Panc1 (cell line): ENCODE measurements at regions not wholly inside any gene's neighbourhood (a gene's known extent, or its start where the extent isn't known, plus 50 kb on each side); places are given as distances from the start of the nearest gene placed in this dataset.

Experiments used
- ATAC-seq: fragments of 200-7000 bp; cut with Tn5 transposase; 2 replicates; pipeline ENCODE4 v1.9.1; 2020; ENCODE audit warnings: mild to moderate bottlenecking, moderate library complexity
- BruUV-seq: library from RNA; stranded (reverse); fragments of 400-500 nt; replicated peaks from 2 replicates; lab custom pipeline; 2021; lab: Mats Ljungman, UMichigan
- CTCF ChIA-PET: fragments of 300-600 bp; sonication (Branson Sonifier 250); formaldehyde crosslinking; loops from one replicate; lab custom pipeline; 2022; ENCODE audit warnings: antibody characterized with exemption; lab: Charles Lee
- POLR2A ChIA-PET: fragments of 300-600 bp; sonication (Branson Sonifier 250); formaldehyde crosslinking; loops from one replicate; lab custom pipeline; 2022; ENCODE audit warnings: antibody characterized with exemption; lab: Charles Lee
- DNase-seq: peaks from one replicate; pipeline ENCODE4 v3.0.0-alpha.2; 2010; ENCODE audit warnings: low read depth, low spot score
- H3K27ac ChIP-seq: 2 replicates; pipeline ENCODE4 v1.5.1; 2011; ENCODE audit warnings: mild to moderate bottlenecking, low read length, inconsistent platforms
- H3K27me3 ChIP-seq: fragments of 200-500 bp; sonication (Bioruptor generic); 2 replicates; pipeline ENCODE4 v1.6.0; 2014; ENCODE audit warnings: low read length, inconsistent platforms; ENCODE audit not compliant: control insufficient read depth, insufficient read depth
- H3K36me3 ChIP-seq: fragments of 200-500 bp; sonication (Bioruptor generic); 2 replicates; pipeline ENCODE4 v1.5.1; 2014; ENCODE audit warnings: inconsistent platforms, mild to moderate bottlenecking, low read length, moderate library complexity; ENCODE audit not compliant: control insufficient read depth, insufficient read depth
- H3K4me1 ChIP-seq: 2 replicates; pipeline ENCODE4 v1.5.1; 2011; ENCODE audit warnings: inconsistent platforms, mild to moderate bottlenecking, low read length, moderate library complexity; ENCODE audit not compliant: control insufficient read depth, insufficient read depth
- H3K4me3 ChIP-seq, 2 experiments: 2 replicates each; pipeline ENCODE4 v1.5.1; 2011 to 2012; ENCODE audit warnings: low read depth in 2 of 2, low read length in 2 of 2, mild to moderate bottlenecking in 2 of 2, inconsistent platforms in 1 of 2, moderate library complexity in 1 of 2
- H3K9me3 ChIP-seq: fragments of 200-500 bp; sonication (Bioruptor generic); 2 replicates; pipeline ENCODE4 v1.5.1; 2014; ENCODE audit warnings: low read depth, mild to moderate bottlenecking, inconsistent platforms, low read length, moderate library complexity; ENCODE audit not compliant: control insufficient read depth, insufficient read depth
- POLR2AphosphoS5 ChIP-seq: IDR thresholded peaks from 2 replicates; pipeline ENCODE4 v1.6.1; 2012; ENCODE audit warnings: mild to moderate bottlenecking, low read depth, low read length, moderate library complexity
- SIN3A ChIP-seq: IDR thresholded peaks from 2 replicates; pipeline ENCODE4 v1.6.1; 2012; ENCODE audit warnings: low read depth, mild to moderate bottlenecking, low read length, moderate library complexity, borderline replicate concordance; ENCODE audit not compliant: insufficient read depth
- TCF7L2 ChIP-seq: IDR thresholded peaks from 2 replicates; pipeline ENCODE4 v1.6.1; 2011; ENCODE audit warnings: mild to moderate bottlenecking, low read depth, low read length, inconsistent platforms
- in situ Hi-C: cut with HindIII; loops from 2 replicates; pipeline ENCODE4 v1.10.0; 2016; ENCODE audit warnings: low sequenced_read_pairs, low pct_unique_long_range_greater_than_20kb
- intact Hi-C: fragments of 100-400 bp; cut with micrococcal nuclease; formaldehyde crosslinking; loops from one replicate; pipeline ENCODE4 v1.10.0; 2022; ENCODE audit not compliant: unreplicated experiment
- TF ChIP-seq, protein P1 (sequence below): fragments of 450-650 bp; IDR thresholded peaks from 2 replicates; pipeline ENCODE4 v1.5.1; 2017; ENCODE audit warnings: mild to moderate bottlenecking
- TF ChIP-seq, protein P2 (sequence below), 2 experiments: IDR thresholded peaks; 2 replicates each; pipeline ENCODE4 v1.6.1; 2011 to 2012; ENCODE audit warnings: low read depth in 2 of 2, control low read depth in 1 of 2, low read length in 1 of 2, mild to moderate bottlenecking in 1 of 2, moderate library complexity in 1 of 2; ENCODE audit not compliant: insufficient read depth in 1 of 2

DNA sequence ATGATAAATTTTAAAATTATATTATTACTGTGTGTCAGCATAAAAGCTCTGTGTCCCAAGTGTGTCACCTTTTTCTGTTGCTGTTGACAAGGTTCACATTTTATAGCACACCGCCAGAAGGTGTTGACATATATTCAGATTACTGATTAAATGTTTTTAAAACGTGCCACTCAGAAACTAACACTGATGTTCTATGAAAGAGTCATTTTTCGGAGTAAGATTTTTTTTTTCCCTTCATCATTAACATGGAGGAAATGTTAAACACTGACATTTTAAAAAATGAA, 197.5 kb downstream of the TM9SF2 start:
- no peak overlapping the region for H3K4me3 ChIP-seq
- H3K27me3 ChIP-seq = no peaks in the 10 kb centered on the region
- ChIA-PET POLR2A (no interaction called here), CTCF (no interaction called here)
- no peak for ATAC-seq
- no peaks in the 10 kb centered on the region for H3K9me3 ChIP-seq
- no peak for DNase-seq
- no peak overlapping the region for H3K27ac ChIP-seq
- intact Hi-C loops (no loop called here), in situ Hi-C loops (no loop called here)
- no peaks in the 10 kb centered on the region for H3K36me3 ChIP-seq
- no peak for TF ChIP-seq POLR2AphosphoS5
- TF ChIP-seq, protein P1, sequence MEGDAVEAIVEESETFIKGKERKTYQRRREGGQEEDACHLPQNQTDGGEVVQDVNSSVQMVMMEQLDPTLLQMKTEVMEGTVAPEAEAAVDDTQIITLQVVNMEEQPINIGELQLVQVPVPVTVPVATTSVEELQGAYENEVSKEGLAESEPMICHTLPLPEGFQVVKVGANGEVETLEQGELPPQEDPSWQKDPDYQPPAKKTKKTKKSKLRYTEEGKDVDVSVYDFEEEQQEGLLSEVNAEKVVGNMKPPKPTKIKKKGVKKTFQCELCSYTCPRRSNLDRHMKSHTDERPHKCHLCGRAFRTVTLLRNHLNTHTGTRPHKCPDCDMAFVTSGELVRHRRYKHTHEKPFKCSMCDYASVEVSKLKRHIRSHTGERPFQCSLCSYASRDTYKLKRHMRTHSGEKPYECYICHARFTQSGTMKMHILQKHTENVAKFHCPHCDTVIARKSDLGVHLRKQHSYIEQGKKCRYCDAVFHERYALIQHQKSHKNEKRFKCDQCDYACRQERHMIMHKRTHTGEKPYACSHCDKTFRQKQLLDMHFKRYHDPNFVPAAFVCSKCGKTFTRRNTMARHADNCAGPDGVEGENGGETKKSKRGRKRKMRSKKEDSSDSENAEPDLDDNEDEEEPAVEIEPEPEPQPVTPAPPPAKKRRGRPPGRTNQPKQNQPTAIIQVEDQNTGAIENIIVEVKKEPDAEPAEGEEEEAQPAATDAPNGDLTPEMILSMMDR = no peak
- no peak for TF ChIP-seq TCF7L2
- TF ChIP-seq, protein P2, sequence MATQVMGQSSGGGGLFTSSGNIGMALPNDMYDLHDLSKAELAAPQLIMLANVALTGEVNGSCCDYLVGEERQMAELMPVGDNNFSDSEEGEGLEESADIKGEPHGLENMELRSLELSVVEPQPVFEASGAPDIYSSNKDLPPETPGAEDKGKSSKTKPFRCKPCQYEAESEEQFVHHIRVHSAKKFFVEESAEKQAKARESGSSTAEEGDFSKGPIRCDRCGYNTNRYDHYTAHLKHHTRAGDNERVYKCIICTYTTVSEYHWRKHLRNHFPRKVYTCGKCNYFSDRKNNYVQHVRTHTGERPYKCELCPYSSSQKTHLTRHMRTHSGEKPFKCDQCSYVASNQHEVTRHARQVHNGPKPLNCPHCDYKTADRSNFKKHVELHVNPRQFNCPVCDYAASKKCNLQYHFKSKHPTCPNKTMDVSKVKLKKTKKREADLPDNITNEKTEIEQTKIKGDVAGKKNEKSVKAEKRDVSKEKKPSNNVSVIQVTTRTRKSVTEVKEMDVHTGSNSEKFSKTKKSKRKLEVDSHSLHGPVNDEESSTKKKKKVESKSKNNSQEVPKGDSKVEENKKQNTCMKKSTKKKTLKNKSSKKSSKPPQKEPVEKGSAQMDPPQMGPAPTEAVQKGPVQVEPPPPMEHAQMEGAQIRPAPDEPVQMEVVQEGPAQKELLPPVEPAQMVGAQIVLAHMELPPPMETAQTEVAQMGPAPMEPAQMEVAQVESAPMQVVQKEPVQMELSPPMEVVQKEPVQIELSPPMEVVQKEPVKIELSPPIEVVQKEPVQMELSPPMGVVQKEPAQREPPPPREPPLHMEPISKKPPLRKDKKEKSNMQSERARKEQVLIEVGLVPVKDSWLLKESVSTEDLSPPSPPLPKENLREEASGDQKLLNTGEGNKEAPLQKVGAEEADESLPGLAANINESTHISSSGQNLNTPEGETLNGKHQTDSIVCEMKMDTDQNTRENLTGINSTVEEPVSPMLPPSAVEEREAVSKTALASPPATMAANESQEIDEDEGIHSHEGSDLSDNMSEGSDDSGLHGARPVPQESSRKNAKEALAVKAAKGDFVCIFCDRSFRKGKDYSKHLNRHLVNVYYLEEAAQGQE (IDR thresholded peaks at IDR 0.05; ENCODE audit: insufficient read depth in 1 of 2, low read depth in 2 of 2, low read length in 1 of 2) = no peak
- TF ChIP-seq SIN3A = no peak
- BruUV-seq = no TSS peak
- H3K4me1 ChIP-seq = no peaks in the 10 kb centered on the region

DNA sequence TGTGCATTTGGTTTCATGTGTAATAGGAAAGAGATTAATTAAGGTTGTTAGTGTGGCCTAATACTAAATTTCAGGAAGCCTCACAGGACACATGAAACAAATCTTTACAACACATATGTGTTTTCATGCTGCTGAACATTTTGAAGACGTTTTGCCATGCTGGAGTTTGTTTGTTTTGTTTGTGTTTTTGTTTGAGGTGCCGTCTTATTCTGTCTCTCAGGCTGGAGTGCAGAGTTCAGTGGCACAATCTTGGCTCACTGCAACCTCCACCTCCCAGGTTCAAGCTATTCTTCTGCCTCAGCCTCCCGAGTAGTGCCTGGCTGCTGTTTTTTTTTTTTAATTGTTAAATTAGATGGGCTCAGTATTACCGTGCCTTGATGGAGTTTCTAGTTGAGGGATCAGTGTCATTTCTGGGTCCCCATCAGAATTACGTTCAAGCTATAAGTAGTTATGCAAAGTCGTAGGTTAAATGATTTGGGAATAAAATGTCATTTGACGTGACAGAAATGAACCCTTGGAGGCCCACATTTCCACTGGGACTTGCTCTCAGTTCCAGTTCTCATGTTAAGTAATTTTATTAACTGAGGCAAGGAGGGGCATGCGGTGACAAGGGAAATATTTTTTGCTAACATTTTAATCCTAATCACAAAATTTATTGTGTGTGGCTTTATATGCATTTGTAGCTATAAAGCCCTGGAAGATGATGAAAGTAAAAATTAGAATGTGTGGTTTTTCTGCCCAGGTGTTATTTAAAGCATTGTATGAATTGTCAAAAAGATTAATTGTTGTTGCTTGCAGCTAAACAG, 196.9 kb downstream of the TM9SF2 start:
- no TSS peak for BruUV-seq
- H3K4me3 ChIP-seq = no peak overlapping the region
- no peaks in the 10 kb centered on the region for H3K9me3 ChIP-seq
- no peak for TF ChIP-seq TCF7L2
- TF ChIP-seq, protein P1 = no peak
- in situ Hi-C loops = no loop called here
- ChIA-PET POLR2A (no interaction called here), CTCF (no interaction called here)
- H3K27ac ChIP-seq = no peak overlapping the region
- DNase-seq = no peak
- intact Hi-C loops = no loop called here
- no peaks in the 10 kb centered on the region for H3K4me1 ChIP-seq
- ATAC-seq = no peak
- no peaks in the 10 kb centered on the region for H3K36me3 ChIP-seq
- H3K27me3 ChIP-seq = no peaks in the 10 kb centered on the region
